GM23338 (cell line): ENCODE measurements at regions not wholly inside any gene's neighbourhood (a gene's known extent, or its start where the extent isn't known, plus 50 kb on each side); places are given as distances from the start of the nearest gene placed in this dataset.

Source experiments
- CREB1 ChIP-seq: fragments of 250-450 bp; sonication (Bioruptor Pico); IDR thresholded peaks from 2 replicates; pipeline ENCODE4 v1.5.0; 2020; ENCODE audit warnings: low read depth, mild to moderate bottlenecking, moderate library complexity
- CTCF ChIP-seq, 2 experiments: fragments of 200-600 bp in 1 of 2; sonication (generic) in 1 of 2; conservative IDR thresholded peaks; 2 replicates each; pipeline versions ENCODE4 v1.5.1 to v1.6.1; 2016 to 2017; ENCODE audit warnings: antibody characterized with exemption in 2 of 2, low read depth in 2 of 2, mild to moderate bottlenecking in 2 of 2, moderate library complexity in 1 of 2
- EZH2 ChIP-seq: fragments of 200-600 bp; sonication (generic); IDR thresholded peaks from one replicate; pipeline ENCODE4 v1.8.0; 2017; ENCODE audit warnings: antibody characterized with exemption, mild to moderate bottlenecking, low read depth; ENCODE audit not compliant: unreplicated experiment
- EZH2phosphoT487 ChIP-seq: fragments of 200-600 bp; sonication (generic); IDR thresholded peaks from one replicate; pipeline ENCODE4 v1.8.1; 2018; ENCODE audit warnings: antibody characterized with exemption; ENCODE audit not compliant: unreplicated experiment
- JUNB ChIP-seq: IDR thresholded peaks from one replicate; pipeline ENCODE4 v1.6.1; 2016; ENCODE audit warnings: antibody characterized with exemption; ENCODE audit not compliant: unreplicated experiment
- NANOG ChIP-seq: IDR thresholded peaks from 2 replicates; pipeline ENCODE4 v1.6.1; 2016; ENCODE audit warnings: antibody characterized with exemption, borderline replicate concordance
- POLR2AphosphoS5 ChIP-seq: IDR thresholded peaks from 2 replicates; pipeline ENCODE4 v1.6.1; 2016; ENCODE audit warnings: antibody characterized with exemption, low read depth
- STAT1 ChIP-seq: IDR thresholded peaks from one replicate; pipeline ENCODE4 v1.6.1; 2016; ENCODE audit warnings: antibody characterized with exemption; ENCODE audit not compliant: unreplicated experiment
- ZNF114 ChIP-seq: fragments of 250-450 bp; sonication (Bioruptor Pico); IDR thresholded peaks from 2 replicates; pipeline ENCODE4 v1.5.0; 2020; ENCODE audit warnings: mild to moderate bottlenecking, moderate library complexity
- ZNF331 ChIP-seq: fragments of 250-450 bp; sonication (Bioruptor Pico); IDR thresholded peaks from 2 replicates; pipeline ENCODE4 v1.5.0; 2020; ENCODE audit warnings: low read depth, mild to moderate bottlenecking, moderate library complexity
- ZNF462 ChIP-seq: fragments of 250-450 bp; sonication (Bioruptor Pico); IDR thresholded peaks from 2 replicates; pipeline ENCODE4 v1.5.0; 2020; ENCODE audit warnings: mild to moderate bottlenecking, moderate library complexity

- TF ChIP-seq ZNF462 (CRISPR knock-in tag) (no peak), CREB1 (CRISPR knock-in tag) (no peak), ZNF331 (no peak), JUNB (no peak), EZH2phosphoT487 (no peak), ZNF114 (CRISPR knock-in tag) (no peak), NANOG (no peak), EZH2 (no peak), POLR2AphosphoS5 (no peak), CTCF (conservative IDR thresholded peaks at IDR 0.05; ENCODE audit: low read depth in 2 of 2) (no peak), STAT1 (no peak)
Measured at GRCh38 chr15:53324061-53324460, 435.4 kb downstream of the WDR72 start (continued).
